Stimulated activated CD8-positive, alpha-beta memory T cell treated with anti-CD3 and anti-CD28 coated beads, Interleukin-15, amount 100 ng/mL, for 4 hours (primary cell): ENCODE measurements at regions not wholly inside any gene's neighbourhood (a gene's known extent, or its start where the extent isn't known, plus 50 kb on each side); places are given as distances from the start of the nearest gene placed in this dataset.

ENCODE experiments used
- DNase-seq, 2 donors: peaks; one replicate each; pipeline ENCODE4 v3.0.0-alpha.2; 2020; ENCODE audit warnings: low read depth in 2 of 2

DNA sequence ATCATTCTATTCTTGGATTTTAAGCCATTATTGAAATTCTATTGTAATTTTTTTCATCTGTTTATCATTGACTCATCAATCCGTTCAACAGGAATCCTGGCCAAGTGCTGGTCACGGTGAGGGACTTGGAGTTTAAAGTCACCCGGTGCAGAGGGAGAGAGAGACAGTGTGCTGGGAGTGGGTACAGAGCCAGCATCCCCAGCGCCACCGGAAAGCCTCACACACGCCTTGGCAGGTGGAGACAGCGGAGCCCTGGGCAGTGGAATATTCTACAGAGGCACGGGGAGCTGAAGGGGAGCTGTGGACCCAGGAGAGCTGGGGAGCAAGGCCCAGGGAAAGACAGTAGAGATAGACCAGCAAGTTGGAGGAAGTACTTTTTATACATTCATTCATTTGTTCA, 787.6 kb downstream of the BRD1 start:
- DNase-seq: no peak

DNA sequence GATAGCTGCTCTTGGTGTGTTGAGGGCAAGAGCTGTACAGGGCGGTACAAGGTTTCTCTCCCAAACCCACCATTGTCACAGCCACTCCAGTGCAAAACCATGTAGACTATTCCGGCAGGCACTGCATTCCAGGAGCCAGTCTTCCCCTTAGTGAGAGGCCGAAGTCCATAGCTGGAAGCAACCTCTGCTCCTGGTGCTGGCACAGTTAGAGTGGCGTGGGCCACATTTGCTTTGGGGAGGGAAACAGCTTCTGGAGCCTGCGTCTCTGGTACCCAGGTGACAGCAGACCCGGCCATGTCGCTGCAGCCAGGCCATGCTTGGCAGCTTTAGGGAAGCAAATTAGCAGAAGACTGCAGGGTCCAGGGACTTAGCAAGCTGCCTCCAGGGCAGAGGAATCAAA, 788.0 kb downstream of the BRD1 start:
- no peak for DNase-seq

DNA sequence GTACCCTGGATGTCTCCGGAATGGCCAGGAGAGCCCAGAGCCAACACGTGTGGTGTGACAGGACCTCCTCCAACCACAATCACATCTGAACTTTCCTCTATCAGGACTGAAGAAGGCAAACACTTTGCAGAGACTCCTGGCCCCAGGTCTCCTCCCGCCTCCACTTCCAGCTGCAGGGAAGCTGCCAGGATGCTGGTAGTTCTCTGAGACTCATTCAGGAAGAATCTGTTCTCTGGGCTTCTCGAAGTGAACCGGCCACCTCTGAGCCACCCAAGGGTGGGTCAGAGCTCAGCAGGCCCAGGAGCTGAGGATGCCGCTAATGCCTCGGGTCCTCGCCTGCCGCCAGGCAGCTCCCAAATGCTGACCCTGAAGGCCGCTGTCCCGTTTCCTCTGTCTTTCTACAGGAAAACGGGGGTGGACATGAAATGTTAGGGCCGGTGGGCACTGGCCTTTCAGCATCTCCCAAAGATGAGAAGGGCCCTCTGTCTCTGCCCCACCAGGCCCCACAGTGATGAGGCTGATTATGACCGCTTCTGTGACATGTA, 789.9 kb downstream of the BRD1 start:
- DNase-seq: no peak

GRCh38 chr22:49036513-49036912, 791.2 kb downstream of the BRD1 start:
- no peak for DNase-seq

DNA sequence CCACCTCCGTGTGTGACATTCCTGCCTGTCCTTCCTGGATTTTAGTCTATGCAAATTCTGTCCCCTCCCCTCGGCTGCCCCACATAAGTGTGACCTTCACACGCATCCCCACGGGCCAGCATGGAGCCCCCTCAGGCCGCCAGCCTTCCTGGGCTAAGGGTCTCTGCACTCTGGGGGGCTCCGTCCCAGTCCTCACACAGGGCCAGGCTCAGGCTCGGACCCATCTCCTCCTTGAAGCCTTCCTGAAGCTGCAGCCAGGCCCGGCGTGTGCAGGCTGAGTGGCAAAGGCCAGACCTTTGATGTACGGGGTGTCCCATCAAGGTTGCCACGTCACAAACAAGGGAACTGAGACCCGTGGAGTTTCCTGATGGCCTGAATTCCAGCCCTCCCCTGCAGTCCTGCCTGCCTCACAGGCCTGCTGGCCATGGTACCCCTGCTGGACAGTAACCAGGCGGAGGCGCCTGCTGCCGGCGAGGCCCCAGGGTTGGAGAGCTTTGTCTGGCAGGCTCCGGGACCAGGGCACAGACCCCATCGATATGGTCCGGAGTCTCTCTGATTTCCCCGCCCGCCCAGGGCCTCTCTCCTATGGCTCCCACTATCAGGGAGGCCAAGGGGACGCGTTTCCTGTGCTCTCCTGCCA, 791.7 kb downstream of the BRD1 start:
- no peak for DNase-seq

GRCh38 chr22:49034836-49035817, 792.5 kb downstream of the BRD1 start:
- no peak for DNase-seq

GRCh38 chr22:49033616-49034015, 794.1 kb downstream of the BRD1 start:
- no peak for DNase-seq

GRCh38 chr22:49032821-49033220, 794.9 kb downstream of the BRD1 start:
- DNase-seq: no peak

DNA sequence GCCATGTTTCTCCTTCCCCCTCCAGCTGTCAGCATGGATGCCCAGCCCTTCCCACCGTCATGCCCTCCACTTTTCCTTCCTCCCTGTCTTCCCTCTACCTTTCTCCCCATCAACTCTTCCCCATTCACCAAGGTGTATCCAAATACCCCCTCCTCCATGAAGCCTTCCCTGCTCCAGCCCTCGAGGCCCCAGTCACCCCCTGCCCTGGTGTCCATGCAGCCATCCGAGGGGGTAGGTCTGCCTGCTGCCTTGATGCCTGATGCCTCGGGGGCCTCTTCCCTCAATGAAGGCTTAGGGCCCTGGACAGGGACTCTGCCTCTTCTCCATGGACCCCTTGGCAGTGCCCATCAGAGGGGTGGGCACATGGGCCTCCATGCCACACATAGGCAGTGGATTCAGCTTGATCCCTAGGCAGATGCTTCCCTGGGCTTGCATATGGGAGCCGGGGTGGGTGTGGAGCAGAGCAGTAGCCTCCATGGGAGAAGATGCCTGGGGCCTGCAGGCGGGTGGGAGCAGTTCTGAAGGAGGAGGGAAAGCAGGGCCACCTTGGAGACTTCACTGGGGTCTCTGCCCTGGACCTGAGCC, 795.8 kb downstream of the BRD1 start:
- DNase-seq: no peak

GRCh38 chr22:49028111-49028510, 799.6 kb downstream of the BRD1 start:
- no peak for DNase-seq

- no peak for DNase-seq
Measured at GRCh38 chr22:49027368-49027670, 800.4 kb downstream of the BRD1 start.

DNA sequence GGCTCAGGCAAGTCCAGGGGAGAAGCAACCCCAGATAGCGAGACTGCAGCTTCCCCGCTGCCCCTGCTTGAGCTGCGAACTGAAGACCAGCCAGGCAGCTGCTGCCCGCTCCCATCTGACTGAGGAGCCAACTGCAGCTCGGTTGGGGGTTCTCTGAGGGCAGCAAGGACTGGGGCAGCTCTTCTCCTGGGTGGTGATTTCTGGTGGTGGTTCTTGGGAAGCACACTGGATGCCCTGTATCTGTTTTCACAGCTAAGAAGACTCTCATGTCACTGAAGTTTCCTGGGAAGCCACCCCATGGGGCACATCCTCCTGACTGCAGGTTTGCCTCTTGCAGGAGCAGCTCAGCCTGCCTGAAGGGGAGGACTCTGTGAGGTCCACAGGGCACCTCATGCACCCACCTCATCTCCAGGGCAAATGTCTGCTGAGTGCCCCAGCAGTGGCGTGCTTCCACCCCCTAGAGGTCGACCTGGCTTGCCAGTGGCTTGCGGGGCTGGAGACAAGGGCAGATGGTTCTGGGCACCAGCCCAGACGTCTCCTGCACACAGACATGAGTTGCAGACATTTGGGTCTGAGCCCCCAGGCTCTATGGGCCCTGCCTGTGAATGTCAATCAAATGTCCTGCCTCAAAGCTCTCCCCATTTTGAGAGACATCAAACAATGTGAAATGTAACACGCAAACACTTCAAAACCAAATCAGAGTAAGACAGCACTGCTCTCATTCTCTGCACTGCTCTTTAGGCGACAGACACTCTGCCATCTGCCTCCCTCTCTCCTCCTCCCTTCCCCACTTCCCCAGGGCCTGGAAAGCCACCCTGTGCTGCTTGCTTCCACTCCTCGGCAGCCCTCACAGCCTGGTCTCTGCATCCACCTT, 800.9 kb downstream of the BRD1 start:
- DNase-seq: no peak

- DNase-seq: no peak
Measured at GRCh38 chr22:49025791-49026493, 801.7 kb downstream of the BRD1 start.

DNA sequence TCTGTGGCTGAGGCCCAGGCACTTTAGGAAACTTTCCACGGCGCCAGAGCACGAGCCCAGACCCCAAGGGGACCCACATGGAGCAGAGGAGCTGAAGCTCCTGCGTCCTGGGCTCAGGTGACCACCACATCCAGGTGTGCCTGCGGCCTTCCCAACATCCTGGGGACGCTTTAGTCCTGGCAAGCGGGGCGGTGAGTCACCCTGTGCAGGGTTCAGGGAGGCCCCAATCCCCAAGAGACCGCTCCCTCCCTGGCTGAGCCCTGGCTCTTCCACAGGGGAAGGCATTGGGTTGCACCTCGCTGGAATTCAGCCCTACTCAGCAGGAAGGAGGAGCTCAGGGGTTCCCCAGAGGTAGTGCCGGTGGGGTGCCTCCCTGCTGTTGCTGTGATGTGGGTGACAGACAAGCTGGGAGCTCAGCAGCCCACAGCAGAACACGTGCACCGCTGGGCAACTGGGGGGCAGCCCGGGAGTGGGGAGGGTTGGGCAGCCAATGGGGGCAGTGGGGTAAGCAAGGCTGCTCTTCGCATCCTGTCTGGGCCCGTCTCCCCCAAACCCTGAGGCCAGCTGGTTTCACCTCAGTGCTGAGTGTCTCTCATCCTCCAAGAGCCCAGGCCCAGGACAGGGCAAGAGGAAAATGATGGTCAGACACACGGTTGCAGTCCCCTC, 802.8 kb downstream of the BRD1 start:
- DNase-seq: no peak

DNA sequence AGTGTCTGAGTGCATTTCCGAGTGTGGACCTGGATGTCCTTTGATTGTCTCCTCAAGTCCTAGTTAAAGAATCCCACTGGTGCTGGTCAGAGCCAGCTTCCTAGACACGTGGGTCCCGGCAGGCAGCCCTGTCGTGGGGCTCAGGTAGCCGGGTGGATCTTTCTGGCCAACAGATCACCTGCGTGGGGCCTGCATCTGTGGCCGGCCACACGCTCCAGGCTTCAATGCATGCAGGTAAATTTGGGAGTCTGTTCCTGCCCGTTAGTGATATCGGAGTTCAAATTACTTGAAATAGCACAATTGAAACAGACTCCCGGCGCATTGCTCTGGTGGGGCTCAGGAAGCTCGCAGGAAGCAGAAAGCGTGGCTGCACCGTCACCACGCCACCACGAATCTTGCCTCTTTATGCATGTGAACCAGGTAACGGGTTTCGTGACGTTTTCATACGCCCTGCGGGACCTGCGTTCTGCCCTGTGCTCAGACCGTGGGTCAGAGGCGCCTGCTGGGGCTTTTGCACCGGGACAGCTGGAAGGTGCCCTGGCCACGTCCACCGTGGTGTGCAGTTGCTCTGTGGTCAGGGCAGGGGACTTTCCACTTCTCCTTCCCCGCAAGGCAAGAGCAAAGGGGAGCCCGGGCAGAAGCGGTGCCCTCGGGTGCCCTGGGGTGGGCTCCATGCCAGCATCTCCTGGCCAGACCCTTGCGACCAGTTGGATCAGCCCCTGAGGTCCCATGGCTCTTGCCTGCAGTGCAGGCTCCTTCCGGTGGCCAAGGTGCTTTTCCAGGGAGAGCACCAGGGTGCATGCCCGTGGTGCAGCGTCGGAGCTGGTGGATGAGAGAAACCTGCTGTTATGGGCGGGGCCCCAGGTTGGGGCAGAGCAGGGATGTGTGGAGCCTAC, 803.5 kb downstream of the BRD1 start:
- no peak for DNase-seq

GRCh38 chr22:49023161-49023878, 804.4 kb downstream of the BRD1 start:
- no peak for DNase-seq

DNA sequence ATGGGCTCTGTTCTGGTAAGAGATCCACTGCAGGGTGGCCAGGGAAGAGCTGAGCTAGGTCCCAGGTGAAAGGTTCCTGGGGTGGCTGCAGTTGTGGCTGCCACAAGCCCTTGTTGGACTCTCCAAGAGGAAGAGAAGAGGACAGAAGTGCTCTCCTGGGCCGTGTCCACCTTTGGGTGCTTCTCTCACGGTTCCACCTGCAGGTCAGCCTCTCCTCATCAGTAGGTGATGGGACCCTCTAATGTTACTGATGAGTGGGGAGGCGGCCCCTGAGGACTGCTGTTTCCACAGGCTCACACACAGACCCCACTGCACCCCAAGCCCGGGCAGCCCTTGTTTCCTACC, 804.9 kb downstream of the BRD1 start:
- no peak for DNase-seq

DNA sequence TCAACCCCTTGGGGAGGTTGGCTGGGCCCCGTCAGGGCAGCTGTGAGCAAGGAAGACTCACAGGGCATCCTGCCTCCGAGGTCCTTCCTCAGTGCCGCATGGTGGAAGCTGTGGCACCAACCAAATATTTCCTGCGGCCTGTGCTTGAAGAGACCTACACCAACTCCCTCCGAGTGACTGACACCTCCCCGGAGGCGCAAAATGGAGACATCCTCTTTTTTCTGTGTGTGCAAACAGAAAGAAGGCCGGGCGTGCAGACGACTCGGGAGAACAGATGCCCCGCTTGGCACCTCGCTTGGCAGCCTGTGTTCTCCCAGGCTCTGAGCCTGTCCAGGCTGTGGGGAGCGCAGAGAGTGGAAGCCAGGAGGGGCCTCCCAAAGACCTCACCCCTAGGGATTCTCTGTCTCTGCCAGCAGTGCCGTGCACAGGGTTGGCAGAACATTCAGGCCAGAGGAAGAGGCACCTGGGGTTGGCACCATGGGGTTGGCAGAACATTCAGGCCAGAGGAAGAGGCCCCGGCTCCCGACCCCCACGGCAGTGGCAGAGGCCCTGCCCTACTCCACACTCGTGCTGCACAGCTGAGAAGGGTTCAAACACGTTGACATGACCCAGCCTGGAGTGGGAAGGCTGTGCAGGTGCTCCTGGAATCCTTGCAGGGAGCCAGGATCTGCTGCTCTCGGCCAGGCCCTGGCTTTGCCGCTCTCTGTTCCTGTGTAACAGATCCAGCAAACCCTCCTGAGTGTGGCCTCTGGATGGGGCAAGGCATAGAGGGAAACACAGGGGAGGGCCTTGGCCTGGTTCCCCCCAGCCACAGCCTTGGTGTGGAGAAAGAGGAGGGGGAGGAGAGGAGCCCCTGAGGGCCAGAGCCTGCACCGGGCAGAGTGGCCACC, 805.5 kb downstream of the BRD1 start:
- no peak for DNase-seq
